Dermis microvascular lymphatic vessel endothelial cell (primary cell): ENCODE measurements at regions not wholly inside any gene's neighbourhood (a gene's known extent, or its start where the extent isn't known, plus 50 kb on each side); places are given as distances from the start of the nearest gene placed in this dataset.

ENCODE experiments used
- DNase-seq, 2 donors: peaks; one replicate each; pipeline versions ENCODE4 v3.0.0 to v3.0.0-alpha.2; 2010; ENCODE audit warnings: low read depth in 2 of 2

GRCh38 chr5:147965715-147966114 lies 59.4 kb upstream of the C5orf46 start:
- no peak for DNase-seq

GRCh38 chr5:147963948-147964693 lies 57.8 kb upstream of the C5orf46 start:
- DNase-seq, result peak; percentile 91 to 97

DNA sequence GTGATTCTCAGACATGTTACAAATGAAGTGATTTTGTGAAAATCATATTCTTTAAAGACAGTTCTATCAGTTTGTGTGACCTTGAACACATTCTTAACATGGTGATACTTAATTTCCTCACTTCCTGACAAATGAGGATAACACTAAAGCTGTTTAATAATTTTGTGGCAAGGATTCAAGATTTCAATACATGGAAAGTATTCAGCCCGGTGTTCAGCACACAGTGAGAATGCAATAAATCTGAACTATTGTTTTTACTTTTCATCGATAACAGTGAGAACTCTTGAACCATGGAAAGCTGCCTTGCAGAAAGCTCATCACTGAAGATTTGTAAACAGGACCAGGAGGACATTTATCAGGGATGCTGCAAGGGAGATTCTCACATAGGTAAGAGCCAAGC lies 57.1 kb upstream of the C5orf46 start:
- DNase-seq, result peak; percentile 43 to 75

DNA sequence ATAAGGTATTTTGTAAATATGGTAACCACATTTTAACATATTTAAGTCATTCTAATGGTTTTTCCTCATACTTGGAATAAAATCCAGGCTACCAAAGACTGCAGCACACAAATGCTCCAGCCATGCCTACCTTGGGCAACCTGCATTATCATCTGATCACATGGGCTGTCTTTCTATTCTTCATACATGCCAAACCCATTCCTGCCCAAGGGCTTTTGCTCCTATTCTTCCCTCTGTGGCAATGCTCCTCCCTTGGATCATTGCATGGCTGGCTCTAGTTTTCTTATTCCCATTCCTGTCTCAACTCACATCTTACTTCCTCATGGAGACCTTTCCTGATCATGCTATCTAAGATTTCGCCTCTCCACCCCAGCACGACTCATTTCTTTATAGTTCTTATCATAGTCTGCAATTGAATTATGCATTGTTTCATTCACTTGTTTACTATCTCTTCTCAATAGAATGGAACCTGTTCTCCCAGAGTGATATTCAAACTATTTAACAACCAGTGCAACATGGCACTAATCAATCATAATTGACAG lies 54.9 kb upstream of the C5orf46 start:
- no peak for DNase-seq

DNA sequence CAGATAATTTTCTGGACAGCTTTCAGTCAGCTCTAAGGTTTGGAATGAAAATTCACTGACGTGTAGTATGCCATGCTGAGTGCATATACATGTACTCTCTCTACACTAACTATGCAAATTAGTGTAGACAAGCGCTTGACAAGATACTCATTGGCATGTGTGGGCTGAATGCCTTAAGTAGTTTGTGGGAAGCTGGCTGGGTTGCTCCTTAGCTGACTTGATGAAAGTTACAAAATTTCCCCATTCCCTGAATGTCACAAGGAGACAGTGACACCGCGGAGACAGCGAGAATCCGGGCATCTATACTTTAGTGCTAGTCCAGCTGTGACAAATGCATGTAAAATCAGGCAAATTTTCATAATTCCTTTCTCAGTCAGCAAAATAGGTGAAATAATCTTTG lies 51.6 kb upstream of the C5orf46 start:
- no peak for DNase-seq

- no peak for DNase-seq
Observed at GRCh38 chr5:147956842-147957223, 50.5 kb upstream of the C5orf46 start.

DNA sequence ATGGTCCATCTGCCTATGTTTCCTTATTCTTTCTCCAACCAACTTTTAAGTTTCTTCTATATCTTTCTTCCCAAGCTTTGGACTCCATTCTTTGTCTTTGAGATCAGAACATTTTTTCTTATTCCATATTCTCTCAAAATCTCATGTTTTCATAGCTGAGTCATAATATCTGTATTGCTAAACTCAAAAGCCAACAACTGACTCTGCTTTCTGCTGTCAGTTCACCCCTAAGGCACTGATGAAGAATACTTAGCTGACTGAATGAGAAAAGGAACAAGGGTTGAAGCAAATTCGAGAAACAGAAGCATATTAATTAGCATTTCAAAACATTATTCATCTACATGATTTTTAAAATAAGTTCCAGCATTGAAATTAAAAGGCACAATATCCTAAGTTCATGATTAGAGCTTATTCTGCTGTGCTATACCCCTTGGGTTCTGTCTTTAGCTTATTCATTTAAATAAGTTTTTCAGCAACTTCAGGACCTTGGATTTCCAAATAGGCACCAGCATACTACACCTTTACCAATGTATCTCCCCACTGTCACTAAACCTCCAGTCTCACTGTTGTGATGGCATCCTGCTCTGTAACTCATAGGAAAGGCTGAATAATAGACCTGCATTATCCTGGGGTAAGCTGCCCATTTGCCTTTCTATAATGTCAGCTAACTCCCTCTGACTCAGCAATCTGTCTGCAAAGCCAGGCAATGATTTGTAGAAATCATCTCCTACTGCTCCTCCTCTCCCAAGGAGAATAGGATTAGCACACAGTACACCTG lies 49.9 kb upstream of the C5orf46 start:
- no peak for DNase-seq
